ENCODE measurements at regions not wholly inside any gene's neighbourhood (a gene's known extent, or its start where the extent isn't known, plus 50 kb on each side); places are given as distances from the start of the nearest gene placed in this dataset.
A peak's percentile ranks its signal among the peaks of the same experiment; 100 is the strongest.

- Mint-ChIP-seq H3K27me3 (ENCODE audit: insufficient read depth, unreplicated experiment) (no peaks in the 10 kb centered on the region), H3K27ac (ENCODE audit: low read depth, unreplicated experiment) (no peak overlapping the region), H3K4me1 (ENCODE audit: insufficient read depth, unreplicated experiment) (peaks cover 13% of the 10 kb centered on the region), H3K36me3 (ENCODE audit: insufficient read depth, unreplicated experiment) (no peaks in the 10 kb centered on the region), H3K9me3 (ENCODE audit: unreplicated experiment) (no peaks in the 10 kb centered on the region), H3K4me3 (ENCODE audit: unreplicated experiment) (no peak overlapping the region)
- TF ChIP-seq, protein P1, sequence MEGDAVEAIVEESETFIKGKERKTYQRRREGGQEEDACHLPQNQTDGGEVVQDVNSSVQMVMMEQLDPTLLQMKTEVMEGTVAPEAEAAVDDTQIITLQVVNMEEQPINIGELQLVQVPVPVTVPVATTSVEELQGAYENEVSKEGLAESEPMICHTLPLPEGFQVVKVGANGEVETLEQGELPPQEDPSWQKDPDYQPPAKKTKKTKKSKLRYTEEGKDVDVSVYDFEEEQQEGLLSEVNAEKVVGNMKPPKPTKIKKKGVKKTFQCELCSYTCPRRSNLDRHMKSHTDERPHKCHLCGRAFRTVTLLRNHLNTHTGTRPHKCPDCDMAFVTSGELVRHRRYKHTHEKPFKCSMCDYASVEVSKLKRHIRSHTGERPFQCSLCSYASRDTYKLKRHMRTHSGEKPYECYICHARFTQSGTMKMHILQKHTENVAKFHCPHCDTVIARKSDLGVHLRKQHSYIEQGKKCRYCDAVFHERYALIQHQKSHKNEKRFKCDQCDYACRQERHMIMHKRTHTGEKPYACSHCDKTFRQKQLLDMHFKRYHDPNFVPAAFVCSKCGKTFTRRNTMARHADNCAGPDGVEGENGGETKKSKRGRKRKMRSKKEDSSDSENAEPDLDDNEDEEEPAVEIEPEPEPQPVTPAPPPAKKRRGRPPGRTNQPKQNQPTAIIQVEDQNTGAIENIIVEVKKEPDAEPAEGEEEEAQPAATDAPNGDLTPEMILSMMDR (IDR thresholded peaks at IDR 0.05; ENCODE audit: unreplicated experiment), result peak; percentile 98
- ChIA-PET CTCF (interaction anchor here (0.6 to 21.8 kb wide), 60 partner anchors 8 to 965 kb away, joined by 3 to 662 read pairs (median 5); partner anchors contain the start of genes ARHGEF37, CSNK1A1, IL17B and PCYOX1L), POLR2A (interaction anchor here (0.6 to 2.8 kb wide), 12 partner anchors 11 to 380 kb away, joined by 3 to 11 read pairs (median 4); partner anchors contain the start of genes ARHGEF37 and CSNK1A1)
- peak; percentile 75 for DNase-seq (ENCODE audit: unreplicated experiment)
- intact Hi-C loops (cut with micrococcal nuclease), result loop anchor here (1.0 kb wide), 1 partner anchor 52 kb away; no protein-coding TSS in a partner anchor
- BruUV-seq (replicated peaks), result no TSS peak
These were observed 55.3 kb upstream of the IL17B start for GRCh38 chr5:149434162-149435014.

DNA sequence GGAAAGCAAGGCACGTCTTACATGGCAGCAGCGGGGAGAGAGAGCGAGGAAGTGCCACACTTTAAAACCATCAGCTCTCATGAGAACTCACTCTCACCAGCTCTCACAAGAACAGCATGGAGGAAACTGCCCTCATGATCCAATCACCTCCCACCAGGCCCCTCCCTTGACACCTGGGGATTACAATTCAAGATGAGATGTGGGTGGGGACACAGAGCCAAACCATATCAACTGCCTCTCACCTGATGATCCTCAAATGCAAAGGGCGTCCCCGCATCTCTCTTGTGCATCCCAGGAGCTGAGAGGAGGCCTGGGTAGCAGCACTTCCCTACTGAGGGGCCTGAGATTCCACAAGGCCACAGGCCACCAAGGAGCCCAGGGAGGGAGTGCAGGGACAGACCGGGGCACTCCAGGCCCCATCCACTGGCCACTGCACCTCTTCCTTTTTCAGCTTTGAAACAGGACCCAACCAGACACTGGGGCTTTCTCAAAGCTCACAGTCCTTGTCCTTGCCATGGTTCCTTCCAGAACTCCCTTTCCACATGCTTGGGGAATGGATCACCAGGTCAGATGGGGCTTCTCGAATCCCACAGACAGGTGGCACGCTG, 54.5 kb upstream of the IL17B start:
- no peak overlapping the region for H3K4me3 Mint-ChIP-seq (ENCODE audit: unreplicated experiment)
- DNase-seq (ENCODE audit: unreplicated experiment), result no peak
- no peaks in the 10 kb centered on the region for H3K27me3 Mint-ChIP-seq (ENCODE audit: insufficient read depth, unreplicated experiment)
- peaks cover 8% of the 10 kb centered on the region for H3K4me1 Mint-ChIP-seq (ENCODE audit: insufficient read depth, unreplicated experiment)
- H3K36me3 Mint-ChIP-seq (ENCODE audit: insufficient read depth, unreplicated experiment), result no peaks in the 10 kb centered on the region
- intact Hi-C loops (cut with micrococcal nuclease), result loop anchor here (1.0 kb wide), 1 partner anchor 51 kb away; no protein-coding TSS in a partner anchor
- CTCF ChIA-PET, result interaction anchor here (0.6 to 21.8 kb wide), 43 partner anchors 9 to 966 kb away, joined by 3 to 662 read pairs (median 7); partner anchors contain the start of genes ARHGEF37, CSNK1A1, IL17B and PCYOX1L
- POLR2A ChIA-PET, result interaction anchor here (0.6 to 2.8 kb wide), 7 partner anchors 39 to 380 kb away, joined by 3 to 11 read pairs (median 3); no protein-coding TSS in a partner anchor
- no peak overlapping the region for H3K27ac Mint-ChIP-seq (ENCODE audit: low read depth, unreplicated experiment)
- no TSS peak for BruUV-seq (replicated peaks)
- TF ChIP-seq, protein P1 (IDR thresholded peaks at IDR 0.05; ENCODE audit: unreplicated experiment), result no peak
- H3K9me3 Mint-ChIP-seq (ENCODE audit: unreplicated experiment), result no peaks in the 10 kb centered on the region

DNA sequence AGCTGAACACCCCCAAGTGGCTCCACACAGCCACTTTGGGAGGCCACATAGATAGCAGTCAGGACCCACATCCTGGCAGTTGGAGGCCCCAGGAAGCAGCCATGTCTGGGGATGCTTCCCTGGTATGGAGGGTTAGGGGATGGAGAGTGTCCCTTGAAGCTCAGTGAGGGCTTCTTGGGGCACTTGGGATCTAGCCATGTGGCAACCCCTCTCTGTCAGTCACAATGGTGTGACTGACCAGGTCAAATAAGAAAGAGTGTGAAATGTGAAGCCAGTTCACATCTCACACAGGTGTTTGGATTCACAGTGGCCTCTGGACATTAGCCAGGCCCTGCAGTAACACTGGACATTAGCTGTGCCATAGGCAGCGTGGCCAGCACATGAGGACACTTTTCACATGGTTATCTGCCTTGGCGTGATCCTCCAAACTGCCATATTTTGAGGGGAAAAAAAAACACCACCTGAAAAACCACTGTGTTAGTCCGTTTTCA, 53.9 kb upstream of the IL17B start:
- intact Hi-C loops (cut with micrococcal nuclease), result no loop called here
- Mint-ChIP-seq H3K4me1 (ENCODE audit: insufficient read depth, unreplicated experiment) (peaks cover under 1% of the 10 kb centered on the region), H3K4me3 (ENCODE audit: unreplicated experiment) (no peak overlapping the region), H3K27me3 (ENCODE audit: insufficient read depth, unreplicated experiment) (no peaks in the 10 kb centered on the region), H3K27ac (ENCODE audit: low read depth, unreplicated experiment) (no peak overlapping the region), H3K9me3 (ENCODE audit: unreplicated experiment) (no peaks in the 10 kb centered on the region), H3K36me3 (ENCODE audit: insufficient read depth, unreplicated experiment) (no peaks in the 10 kb centered on the region)
- POLR2A ChIA-PET, result interaction anchor here (0.7 to 2.3 kb wide), 6 partner anchors 50 to 176 kb away, joined by 3 to 6 read pairs (median 3); partner anchors contain the start of gene CSNK1A1
- CTCF ChIA-PET, result interaction anchor here (0.8 to 21.8 kb wide), 22 partner anchors 9 to 186 kb away, joined by 3 to 662 read pairs (median 26); partner anchors contain the start of genes ARHGEF37, CSNK1A1 and IL17B
- no TSS peak for BruUV-seq (replicated peaks)
- TF ChIP-seq, protein P1 (IDR thresholded peaks at IDR 0.05; ENCODE audit: unreplicated experiment), result no peak
- no peak for DNase-seq (ENCODE audit: unreplicated experiment)
